LNCaP clone FGC (cell line): ENCODE measurements at regions not wholly inside any gene's neighbourhood (a gene's known extent, or its start where the extent isn't known, plus 50 kb on each side); places are given as distances from the start of the nearest gene placed in this dataset.

Source experiments
- DNase-seq: peaks from one replicate; pipeline ENCODE4 v3.0.0-alpha.2; 2011; ENCODE audit warnings: low read depth
- H3K4me3 ChIP-seq: 2 replicates; pipeline ENCODE4 v1.5.1; 2011; ENCODE audit warnings: mild to moderate bottlenecking, low read depth, low read length, control low read depth
- CTCF ChIP-seq: IDR thresholded peaks from 2 replicates; pipeline ENCODE4 v1.5.1; 2012; ENCODE audit warnings: mild to moderate bottlenecking; ENCODE audit not compliant: control insufficient read depth, insufficient read depth; ENCODE audit errors: extremely low read depth

GRCh38 chr14:101473045-101473729, 88.1 kb upstream of the DIO3 start:
- TF ChIP-seq CTCF: no peak
- no peak overlapping the region for H3K4me3 ChIP-seq
- DNase-seq: no peak

GRCh38 chr14:101473795-101474562, 87.3 kb upstream of the DIO3 start:
- DNase-seq: no peak
- no peak overlapping the region for H3K4me3 ChIP-seq
- TF ChIP-seq CTCF: no peak

GRCh38 chr14:101474563-101475455, 86.5 kb upstream of the DIO3 start:
- no peak for DNase-seq
- no peak for TF ChIP-seq CTCF
- H3K4me3 ChIP-seq: no peak overlapping the region

GRCh38 chr14:101475456-101476257, 85.6 kb upstream of the DIO3 start:
- H3K4me3 ChIP-seq: no peak overlapping the region
- no peak for DNase-seq
- no peak for TF ChIP-seq CTCF

GRCh38 chr14:101476258-101476915, 84.9 kb upstream of the DIO3 start:
- DNase-seq: no peak
- H3K4me3 ChIP-seq: no peak overlapping the region
- no peak for TF ChIP-seq CTCF
